Neural progenitor cell (in vitro differentiated cells): ENCODE measurements at regions not wholly inside any gene's neighbourhood (a gene's known extent, or its start where the extent isn't known, plus 50 kb on each side); places are given as distances from the start of the nearest gene placed in this dataset.

ENCODE experiments used
- DNase-seq: peaks from one replicate; pipeline ENCODE4 v3.0.0-alpha.2; 2016; ENCODE audit warnings: low spot score
- H2AFZ ChIP-seq: fragments of 200-600 bp; sonication (generic); replicated peaks from 2 replicates; pipeline ENCODE4 v1.6.1; 2016; ENCODE audit warnings: antibody characterized with exemption
- H3F3A ChIP-seq: fragments of 200-600 bp; sonication (generic); 2 replicates; pipeline ENCODE4 v1.6.1; 2016; ENCODE audit warnings: antibody characterized with exemption, low read depth
- H3K27ac ChIP-seq: fragments of 200-600 bp; sonication (generic); 2 replicates; pipeline ENCODE4 v1.5.1; 2016; ENCODE audit warnings: mild to moderate bottlenecking
- H3K27me3 ChIP-seq: fragments of 200-600 bp; sonication (generic); 2 replicates; pipeline ENCODE4 v1.6.1; 2016; ENCODE audit warnings: mild to moderate bottlenecking, moderate library complexity
- H3K36me3 ChIP-seq: fragments of 200-600 bp; sonication (generic); 2 replicates; pipeline ENCODE4 v1.5.1; 2016
- H3K4me1 ChIP-seq: fragments of 200-600 bp; sonication (generic); 2 replicates; pipeline ENCODE4 v1.6.1; 2016; ENCODE audit warnings: mixed run types
- H3K4me2 ChIP-seq: fragments of 200-600 bp; sonication (generic); 2 replicates; pipeline ENCODE4 v1.6.1; 2016
- H3K4me3 ChIP-seq: fragments of 200-600 bp; sonication (generic); 2 replicates; pipeline ENCODE4 v1.5.1; 2016
- H3K79me2 ChIP-seq: fragments of 200-600 bp; sonication (generic); 2 replicates; pipeline ENCODE4 v1.6.1; 2016; ENCODE audit warnings: low read depth
- H3K9ac ChIP-seq: fragments of 200-600 bp; sonication (generic); 2 replicates; pipeline ENCODE4 v1.6.1; 2016
- H3K9me3 ChIP-seq: fragments of 200-600 bp; sonication (generic); 2 replicates; pipeline ENCODE4 v1.5.1; 2016; ENCODE audit warnings: low read depth
- H4K20me1 ChIP-seq: fragments of 200-600 bp; sonication (generic); 2 replicates; pipeline ENCODE4 v1.6.1; 2016; ENCODE audit warnings: low read depth
- H3K27ac Mint-ChIP-seq: 3 replicates; pipeline ENCODE4 v1.8.0; 2021; ENCODE audit warnings: mixed read lengths
- H3K27me3 Mint-ChIP-seq: 2 replicates; pipeline ENCODE4 v1.8.0; 2022; ENCODE audit warnings: low read depth, mild to moderate bottlenecking, inconsistent platforms, moderate library complexity, mixed read lengths; ENCODE audit not compliant: insufficient read depth
- H3K36me3 Mint-ChIP-seq: 3 replicates; pipeline ENCODE4 v1.8.0; 2021; ENCODE audit warnings: mixed read lengths
- H3K4me1 Mint-ChIP-seq: 3 replicates; pipeline ENCODE4 v1.8.0; 2021; ENCODE audit warnings: mixed read lengths
- H3K4me3 Mint-ChIP-seq: 3 replicates; pipeline ENCODE4 v1.8.0; 2021; ENCODE audit warnings: mild to moderate bottlenecking, moderate library complexity, mixed read lengths
- H3K9me3 Mint-ChIP-seq: 3 replicates; pipeline ENCODE4 v1.8.0; 2020; ENCODE audit warnings: mixed read lengths
- CTCF ChIP-seq: fragments of 200-600 bp; sonication (generic); IDR thresholded peaks from 2 replicates; pipeline ENCODE4 v1.5.1; 2017; ENCODE audit warnings: antibody characterized with exemption, mild to moderate bottlenecking
- EZH2 ChIP-seq: fragments of 200-600 bp; sonication (generic); IDR thresholded peaks from 2 replicates; pipeline ENCODE4 v1.6.1; 2017; ENCODE audit warnings: antibody characterized with exemption, mild to moderate bottlenecking, moderate library complexity
- EZH2phosphoT487 ChIP-seq: fragments of 200-600 bp; sonication (generic); IDR thresholded peaks from 2 replicates; pipeline ENCODE4 v1.6.1; 2017; ENCODE audit warnings: antibody characterized with exemption

DNA sequence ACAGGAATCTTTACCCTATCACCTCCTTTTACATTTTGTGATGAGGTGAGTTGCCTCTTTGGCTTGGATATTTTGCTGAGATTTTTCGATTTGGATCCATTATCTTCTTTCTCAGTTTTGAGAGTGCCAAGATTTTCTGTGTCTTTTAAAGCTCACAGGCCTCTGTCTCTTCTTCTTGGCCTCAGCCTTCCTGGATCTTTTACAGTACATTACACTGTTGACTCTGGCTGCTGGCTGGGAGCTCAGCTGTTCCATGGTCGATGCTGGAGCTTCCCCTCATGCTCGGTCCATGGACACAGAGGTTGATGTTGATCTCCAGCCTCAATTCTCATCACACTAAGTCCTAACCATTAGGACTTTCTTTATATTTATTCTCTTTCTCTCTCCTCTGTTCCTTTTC lies 332.8 kb upstream of the UBE2E3 start:
- H3K9me3 ChIP-seq: no peaks in the 10 kb centered on the region
- no peak for DNase-seq
- no peak overlapping the region for H3K4me3 ChIP-seq
- H3K27ac Mint-ChIP-seq: no peak overlapping the region
- H4K20me1 ChIP-seq: no peaks in the 10 kb centered on the region
- no peaks in the 10 kb centered on the region for H3K36me3 Mint-ChIP-seq
- no peak overlapping the region for H3K4me2 ChIP-seq
- peak overlapping the region; percentile 14 for H2AFZ ChIP-seq
- no peaks in the 10 kb centered on the region for H3K4me1 Mint-ChIP-seq
- H3K79me2 ChIP-seq: no peaks in the 10 kb centered on the region
- H3K4me3 Mint-ChIP-seq: no peak overlapping the region
- TF ChIP-seq CTCF (no peak), EZH2phosphoT487 (no peak), EZH2 (no peak)
- no peaks in the 10 kb centered on the region for H3K4me1 ChIP-seq
- H3K36me3 ChIP-seq: no peaks in the 10 kb centered on the region
- H3K27me3 Mint-ChIP-seq: peaks cover 2% of the 10 kb centered on the region
- no peaks in the 10 kb centered on the region for H3F3A ChIP-seq
- no peak overlapping the region for H3K27ac ChIP-seq
- H3K9me3 Mint-ChIP-seq: no peaks in the 10 kb centered on the region
- H3K9ac ChIP-seq: no peak overlapping the region
- no peaks in the 10 kb centered on the region for H3K27me3 ChIP-seq

- peak overlapping the region; percentile 14 for H2AFZ ChIP-seq
Measured at GRCh38 chr2:180647221-180647620, 333.2 kb upstream of the UBE2E3 start.

DNA sequence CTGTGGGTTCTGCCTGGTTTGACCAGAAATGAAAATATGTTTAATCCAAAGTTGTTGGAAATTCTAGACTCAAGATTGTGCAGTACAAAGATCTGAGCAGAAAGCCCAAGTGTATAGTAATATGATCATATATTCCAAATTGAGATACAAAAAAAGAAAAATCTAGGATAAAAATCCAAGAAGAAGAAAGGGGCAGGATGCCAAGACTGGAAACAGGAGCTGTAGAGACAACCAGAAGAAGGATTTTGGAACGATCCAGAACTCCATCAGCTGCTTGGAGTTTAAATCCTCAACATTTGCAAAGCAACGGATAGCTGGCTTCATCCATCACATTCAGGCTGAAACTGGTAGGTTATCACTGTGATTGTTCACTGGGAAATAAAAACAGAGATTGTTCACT lies 333.6 kb upstream of the UBE2E3 start:
- Histone ChIP-seq H3K4me1 (no peaks in the 10 kb centered on the region), H2AFZ (no peak overlapping the region), H4K20me1 (no peaks in the 10 kb centered on the region), H3K4me2 (no peak overlapping the region), H3K4me3 (no peak overlapping the region), H3K27me3 (no peaks in the 10 kb centered on the region), H3K79me2 (no peaks in the 10 kb centered on the region), H3K36me3 (no peaks in the 10 kb centered on the region), H3K9ac (no peak overlapping the region), H3K27ac (no peak overlapping the region), H3F3A (no peaks in the 10 kb centered on the region), H3K9me3 (no peaks in the 10 kb centered on the region)
- H3K36me3 Mint-ChIP-seq: no peaks in the 10 kb centered on the region
- no peaks in the 10 kb centered on the region for H3K9me3 Mint-ChIP-seq
- no peaks in the 10 kb centered on the region for H3K4me1 Mint-ChIP-seq
- TF ChIP-seq EZH2phosphoT487 (no peak), EZH2 (no peak), CTCF (no peak)
- H3K4me3 Mint-ChIP-seq: no peak overlapping the region
- peaks cover 2% of the 10 kb centered on the region for H3K27me3 Mint-ChIP-seq
- H3K27ac Mint-ChIP-seq: no peak overlapping the region
- DNase-seq: no peak

More at GRCh38 chr2:180647221-180647620, 333.2 kb upstream of the UBE2E3 start:
- no peak for TF ChIP-seq EZH2
- no peak for TF ChIP-seq EZH2phosphoT487
- no peak for TF ChIP-seq CTCF
- H3K36me3 Mint-ChIP-seq: no peaks in the 10 kb centered on the region
- Histone ChIP-seq H3K4me2 (no peak overlapping the region), H4K20me1 (no peaks in the 10 kb centered on the region), H3K36me3 (no peaks in the 10 kb centered on the region), H3K27me3 (no peaks in the 10 kb centered on the region), H3K4me3 (no peak overlapping the region), H3F3A (no peaks in the 10 kb centered on the region), H3K27ac (no peak overlapping the region), H3K79me2 (no peaks in the 10 kb centered on the region), H3K9ac (no peak overlapping the region), H3K9me3 (no peaks in the 10 kb centered on the region), H3K4me1 (no peaks in the 10 kb centered on the region)
- peaks cover 2% of the 10 kb centered on the region for H3K27me3 Mint-ChIP-seq
- no peaks in the 10 kb centered on the region for H3K9me3 Mint-ChIP-seq
- no peaks in the 10 kb centered on the region for H3K4me1 Mint-ChIP-seq
- H3K27ac Mint-ChIP-seq: no peak overlapping the region
- DNase-seq: no peak
- H3K4me3 Mint-ChIP-seq: no peak overlapping the region

DNA sequence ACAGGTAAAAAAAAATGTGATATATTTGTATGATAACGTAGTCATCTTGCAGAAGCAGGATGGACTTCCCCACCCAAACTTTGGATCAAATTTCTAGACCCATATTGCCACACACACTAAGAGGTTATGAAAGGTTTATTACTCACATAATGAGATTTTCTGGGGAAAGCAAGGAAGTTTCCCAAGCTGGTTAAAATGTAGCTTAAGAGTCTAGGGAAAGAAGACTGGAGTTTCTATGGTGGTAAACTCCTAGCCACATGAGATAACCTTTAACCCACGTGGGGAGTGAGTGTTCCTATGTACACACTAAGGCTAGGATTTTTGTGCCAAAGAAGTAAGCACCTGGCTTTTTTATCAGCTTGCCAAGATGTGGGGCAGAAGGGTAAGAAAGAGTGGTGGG lies 335.7 kb upstream of the UBE2E3 start:
- H3K27ac Mint-ChIP-seq: no peak overlapping the region
- H3K9me3 Mint-ChIP-seq: no peaks in the 10 kb centered on the region
- no peaks in the 10 kb centered on the region for H3K4me1 Mint-ChIP-seq
- Histone ChIP-seq H3K9me3 (no peaks in the 10 kb centered on the region), H3K4me2 (no peak overlapping the region), H3K9ac (no peak overlapping the region), H2AFZ (no peak overlapping the region), H3K4me3 (no peak overlapping the region), H3K4me1 (no peaks in the 10 kb centered on the region), H3K27ac (no peak overlapping the region), H3K79me2 (no peaks in the 10 kb centered on the region), H3K27me3 (no peaks in the 10 kb centered on the region), H3F3A (no peaks in the 10 kb centered on the region), H3K36me3 (no peaks in the 10 kb centered on the region), H4K20me1 (no peaks in the 10 kb centered on the region)
- H3K27me3 Mint-ChIP-seq: peaks cover 2% of the 10 kb centered on the region
- DNase-seq: no peak
- TF ChIP-seq EZH2 (no peak), EZH2phosphoT487 (no peak), CTCF (no peak)
- H3K4me3 Mint-ChIP-seq: no peak overlapping the region
- no peaks in the 10 kb centered on the region for H3K36me3 Mint-ChIP-seq
